Fibroblast of the aortic adventitia (primary cell): ENCODE measurements at regions not wholly inside any gene's neighbourhood (a gene's known extent, or its start where the extent isn't known, plus 50 kb on each side); places are given as distances from the start of the nearest gene placed in this dataset.
"Not testable (repeated sequence)": the region's sequence is repeated elsewhere in the genome, so short reads cannot be mapped to it uniquely, and the experiment has no call there.

Experiments used
- DNase-seq: peaks from one replicate; pipeline ENCODE4 v3.0.0-alpha.2; 2010; ENCODE audit warnings: low read depth
- H3K4me3 ChIP-seq: 2 replicates; pipeline ENCODE4 v1.5.1; 2011; ENCODE audit warnings: low read depth, mild to moderate bottlenecking, control low read depth, low read length, moderate library complexity
- TF ChIP-seq, protein P1 (sequence below): IDR thresholded peaks from 2 replicates; pipeline ENCODE4 v1.5.1; 2011; ENCODE audit warnings: mild to moderate bottlenecking, low read length, control low read depth, inconsistent platforms; ENCODE audit not compliant: insufficient read depth

DNA sequence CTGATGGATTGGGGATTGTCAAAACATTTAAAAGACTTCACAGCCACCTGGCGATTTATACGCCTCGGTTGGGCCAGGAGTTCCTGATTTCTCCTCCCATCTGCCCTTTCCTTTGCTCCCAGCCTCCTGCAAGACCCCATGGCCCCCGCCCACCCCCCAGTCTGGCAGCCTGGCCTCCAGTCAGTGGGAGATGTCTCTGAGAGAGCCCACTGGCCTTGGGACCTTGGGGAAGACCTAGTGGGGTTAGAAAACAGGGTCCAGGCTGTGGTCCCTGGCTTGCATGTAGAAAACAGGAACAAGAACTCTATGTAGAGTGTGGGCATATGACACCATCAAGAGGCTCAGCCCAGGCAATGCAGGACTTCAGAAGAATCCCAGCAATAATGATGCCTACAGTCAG lies 209.4 kb upstream of the C16orf82 start:
- DNase-seq = no peak
- TF ChIP-seq, protein P1, sequence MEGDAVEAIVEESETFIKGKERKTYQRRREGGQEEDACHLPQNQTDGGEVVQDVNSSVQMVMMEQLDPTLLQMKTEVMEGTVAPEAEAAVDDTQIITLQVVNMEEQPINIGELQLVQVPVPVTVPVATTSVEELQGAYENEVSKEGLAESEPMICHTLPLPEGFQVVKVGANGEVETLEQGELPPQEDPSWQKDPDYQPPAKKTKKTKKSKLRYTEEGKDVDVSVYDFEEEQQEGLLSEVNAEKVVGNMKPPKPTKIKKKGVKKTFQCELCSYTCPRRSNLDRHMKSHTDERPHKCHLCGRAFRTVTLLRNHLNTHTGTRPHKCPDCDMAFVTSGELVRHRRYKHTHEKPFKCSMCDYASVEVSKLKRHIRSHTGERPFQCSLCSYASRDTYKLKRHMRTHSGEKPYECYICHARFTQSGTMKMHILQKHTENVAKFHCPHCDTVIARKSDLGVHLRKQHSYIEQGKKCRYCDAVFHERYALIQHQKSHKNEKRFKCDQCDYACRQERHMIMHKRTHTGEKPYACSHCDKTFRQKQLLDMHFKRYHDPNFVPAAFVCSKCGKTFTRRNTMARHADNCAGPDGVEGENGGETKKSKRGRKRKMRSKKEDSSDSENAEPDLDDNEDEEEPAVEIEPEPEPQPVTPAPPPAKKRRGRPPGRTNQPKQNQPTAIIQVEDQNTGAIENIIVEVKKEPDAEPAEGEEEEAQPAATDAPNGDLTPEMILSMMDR = no peak
- H3K4me3 ChIP-seq = no peak overlapping the region

DNA sequence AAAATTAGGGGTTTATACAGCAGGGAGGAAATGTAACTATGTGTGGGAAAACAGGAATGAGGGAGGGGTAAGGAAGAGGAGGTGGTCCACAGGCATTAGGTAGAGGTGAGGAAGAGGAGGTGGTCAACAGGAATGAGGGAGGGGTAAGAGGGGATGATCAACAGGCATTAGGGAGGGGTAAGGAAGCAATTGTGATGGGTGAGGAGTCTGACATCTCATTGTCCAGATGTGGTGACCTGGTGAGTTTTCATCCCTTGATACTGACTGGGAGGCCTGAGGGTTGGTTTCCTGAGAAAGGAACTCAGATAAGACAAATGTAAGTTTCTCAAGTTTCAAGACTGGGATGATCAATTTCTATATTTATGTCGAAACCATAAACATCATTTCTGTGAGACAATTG lies 206.2 kb upstream of the C16orf82 start:
- DNase-seq = no peak
- TF ChIP-seq, protein P1 = no peak
- no peak overlapping the region for H3K4me3 ChIP-seq

DNA sequence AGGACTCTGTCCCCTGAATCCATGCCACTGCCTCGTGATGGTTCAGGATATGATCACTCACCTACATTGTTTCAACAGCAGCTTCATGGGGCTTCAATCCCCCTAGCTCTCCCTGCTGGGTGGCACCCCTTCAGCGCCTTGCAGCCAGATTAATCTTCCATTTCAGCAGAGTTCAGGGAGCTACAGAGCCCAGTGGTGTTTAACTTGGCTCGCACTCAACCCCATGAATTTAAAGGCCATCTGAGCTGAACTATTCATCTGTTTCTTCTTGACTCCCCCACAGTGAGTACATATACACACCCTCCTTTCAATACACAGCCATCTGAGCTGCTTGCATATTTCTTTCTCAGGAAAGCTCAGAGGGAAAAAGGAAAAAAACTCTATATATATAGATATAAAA lies 202.8 kb upstream of the C16orf82 start:
- no peak for DNase-seq
- no peak overlapping the region for H3K4me3 ChIP-seq
- TF ChIP-seq, protein P1 = no peak

DNA sequence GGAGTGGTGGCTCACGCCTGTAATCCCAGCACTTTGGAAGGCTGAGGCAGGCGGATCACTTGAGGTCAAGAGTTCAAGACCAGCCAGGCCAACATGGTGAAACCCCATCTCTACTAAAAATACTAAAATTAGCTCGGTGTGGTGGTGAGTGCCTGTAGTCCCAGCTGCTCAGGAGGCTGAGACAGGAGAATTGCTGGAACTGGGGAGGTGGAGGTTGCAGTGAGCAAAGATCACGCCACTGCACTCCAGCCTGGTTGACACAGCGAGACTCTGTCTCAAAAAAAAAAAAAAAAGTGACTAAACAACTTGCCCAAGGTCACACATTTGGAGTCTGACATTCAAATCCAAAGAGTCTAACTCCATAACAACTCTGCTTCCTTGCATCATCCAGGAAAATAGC lies 192.4 kb upstream of the C16orf82 start:
- H3K4me3 ChIP-seq, DNase-seq: not testable (repeated sequence)

DNA sequence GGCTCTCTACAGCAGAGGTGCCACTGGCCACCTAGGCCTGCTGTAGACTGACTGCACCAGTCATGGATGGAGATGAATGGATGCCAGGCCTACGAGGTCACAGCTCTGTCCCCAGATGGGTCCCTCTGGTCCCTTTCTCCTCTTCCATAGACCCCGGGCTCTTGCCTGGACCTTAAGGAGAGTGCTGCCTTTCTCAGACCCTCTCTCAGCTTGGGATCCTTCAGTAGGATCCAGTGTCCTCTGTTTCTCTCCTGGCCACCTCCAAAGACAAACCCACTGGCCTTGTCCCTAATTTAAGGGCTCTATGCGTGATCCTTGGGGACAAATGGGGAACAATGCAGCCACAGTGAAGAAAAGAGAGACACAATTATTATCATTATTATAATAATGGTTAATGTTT lies 189.3 kb upstream of the C16orf82 start:
- no peak for DNase-seq
- no peak overlapping the region for H3K4me3 ChIP-seq
- TF ChIP-seq, protein P1 = no peak

DNA sequence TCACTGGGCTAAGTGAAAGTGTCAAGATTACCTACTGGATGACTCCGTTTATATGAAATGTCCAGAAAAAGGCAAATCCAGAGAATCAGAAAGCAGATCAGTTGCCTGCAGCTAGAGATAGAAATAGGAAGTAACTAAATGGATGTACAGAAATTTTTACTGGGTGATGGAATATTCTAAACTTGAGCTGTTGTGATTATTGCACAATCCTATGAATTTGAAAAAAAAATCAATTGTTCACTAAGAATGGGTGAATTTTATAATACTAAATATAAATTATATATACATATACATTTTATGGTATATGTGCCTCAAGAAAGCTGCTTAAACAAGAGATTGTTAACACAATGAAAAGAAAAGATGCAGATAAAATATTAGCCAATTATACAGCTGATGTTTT lies 181.1 kb upstream of the C16orf82 start:
- TF ChIP-seq, protein P1 = no peak
- no peak overlapping the region for H3K4me3 ChIP-seq
- no peak for DNase-seq

DNA sequence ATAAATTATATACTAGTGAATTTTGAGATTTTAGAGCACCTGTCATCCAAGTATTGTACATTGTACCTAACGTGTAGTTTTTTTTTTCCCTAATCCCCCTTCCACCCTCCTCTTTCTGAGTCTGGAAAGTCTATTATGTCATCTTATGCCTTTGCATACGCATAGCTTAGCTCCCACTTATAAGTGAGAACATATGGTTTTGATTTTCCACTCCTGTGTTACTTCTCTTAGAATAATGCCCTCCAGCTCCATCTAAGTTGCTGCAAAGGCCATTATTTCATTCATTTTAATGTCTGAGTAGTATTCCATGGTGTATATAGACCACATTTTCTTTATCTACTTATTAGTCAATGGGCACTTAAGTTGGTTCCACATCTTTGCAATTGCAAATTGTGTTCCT lies 177.0 kb upstream of the C16orf82 start:
- no peak overlapping the region for H3K4me3 ChIP-seq
- DNase-seq = no peak
- TF ChIP-seq, protein P1 = no peak
